SK-N-SH treated with all-trans-retinoic acid at 6 μM for 48 hours (cell line): ENCODE measurements at regions not wholly inside any gene's neighbourhood (a gene's known extent, or its start where the extent isn't known, plus 50 kb on each side); places are given as distances from the start of the nearest gene placed in this dataset.

Experiments used
- CSDC2 ChIP-seq: fragments of 250-450 bp; sonication (Bioruptor Pico); IDR thresholded peaks from 2 replicates; pipeline ENCODE4 v1.5.0; 2020; ENCODE audit warnings: mild to moderate bottlenecking, moderate library complexity
- ESRRG ChIP-seq: fragments of 250-450 bp; sonication (Bioruptor Pico); IDR thresholded peaks from 2 replicates; pipeline ENCODE4 v1.6.1; 2021; ENCODE audit warnings: mild to moderate bottlenecking
- GLIS3 ChIP-seq: fragments of 250-450 bp; sonication (Bioruptor Pico); IDR thresholded peaks from 2 replicates; pipeline ENCODE4 v1.5.0; 2020; ENCODE audit warnings: mild to moderate bottlenecking, moderate library complexity
- POU6F1 ChIP-seq: fragments of 250-450 bp; sonication (Bioruptor Pico); IDR thresholded peaks from 2 replicates; pipeline ENCODE4 v1.8.0; 2021; ENCODE audit warnings: low read depth, mild to moderate bottlenecking, moderate library complexity, borderline replicate concordance
- TOX ChIP-seq: fragments of 250-450 bp; sonication (Bioruptor Pico); IDR thresholded peaks from 2 replicates; pipeline ENCODE4 v1.8.0; 2021; ENCODE audit warnings: mild to moderate bottlenecking, moderate library complexity, borderline replicate concordance

- TF ChIP-seq ESRRG (CRISPR knock-in tag) (no peak), TOX (CRISPR knock-in tag) (no peak), GLIS3 (CRISPR knock-in tag) (no peak), CSDC2 (CRISPR knock-in tag) (no peak), POU6F1 (no peak)
Observed at GRCh38 chr14:98217530-98217929, 1054.5 kb downstream of the BCL11B start.
